Progenitor cell of endocrine pancreas (in vitro differentiated cells): ENCODE measurements at regions not wholly inside any gene's neighbourhood (a gene's known extent, or its start where the extent isn't known, plus 50 kb on each side); places are given as distances from the start of the nearest gene placed in this dataset.
"Not testable (repeated sequence)": the region's sequence is repeated elsewhere in the genome, so short reads cannot be mapped to it uniquely, and the experiment has no call there.

ENCODE experiments used
- DNase-seq: peaks from one replicate; pipeline ENCODE4 v3.0.0; 2021; ENCODE audit warnings: low spot score; ENCODE audit not compliant: unreplicated experiment
- H3K27ac Mint-ChIP-seq: 2 replicates; pipeline ENCODE4 v1.8.0; 2021; ENCODE audit warnings: mild to moderate bottlenecking, moderate library complexity, mixed read lengths
- H3K27me3 Mint-ChIP-seq: 2 replicates; pipeline ENCODE4 v1.8.0; 2021; ENCODE audit warnings: mixed read lengths
- H3K36me3 Mint-ChIP-seq: 2 replicates; pipeline ENCODE4 v1.8.0; 2022; ENCODE audit warnings: mixed read lengths; ENCODE audit not compliant: insufficient read depth
- H3K4me1 Mint-ChIP-seq: 2 replicates; pipeline ENCODE4 v1.8.0; 2021; ENCODE audit warnings: low read depth, mixed read lengths
- H3K4me3 Mint-ChIP-seq: 2 replicates; pipeline ENCODE4 v1.8.0; 2021; ENCODE audit warnings: low read depth, mild to moderate bottlenecking, moderate library complexity, mixed read lengths
- H3K9me3 Mint-ChIP-seq: 2 replicates; pipeline ENCODE4 v1.8.0; 2021; ENCODE audit warnings: low read depth, mixed read lengths
- CTCF ChIP-seq: fragments of 200-600 bp; sonication (generic); IDR thresholded peaks from one replicate; pipeline ENCODE4 v1.5.0; 2021; ENCODE audit warnings: antibody characterized with exemption, mild to moderate bottlenecking; ENCODE audit not compliant: unreplicated experiment

GRCh38 chr13:49859560-49859959 lies 67.1 kb upstream of the KPNA3 start:
- H3K4me1 Mint-ChIP-seq, result peaks cover 13% of the 10 kb centered on the region
- no peaks in the 10 kb centered on the region for H3K27me3 Mint-ChIP-seq
- H3K27ac Mint-ChIP-seq, result no peak overlapping the region
- H3K9me3 Mint-ChIP-seq, result peaks cover 18% of the 10 kb centered on the region
- no peak for TF ChIP-seq CTCF
- H3K36me3 Mint-ChIP-seq, result peaks cover 1% of the 10 kb centered on the region
- H3K4me3 Mint-ChIP-seq, result no peak overlapping the region
- no peak for DNase-seq

DNA sequence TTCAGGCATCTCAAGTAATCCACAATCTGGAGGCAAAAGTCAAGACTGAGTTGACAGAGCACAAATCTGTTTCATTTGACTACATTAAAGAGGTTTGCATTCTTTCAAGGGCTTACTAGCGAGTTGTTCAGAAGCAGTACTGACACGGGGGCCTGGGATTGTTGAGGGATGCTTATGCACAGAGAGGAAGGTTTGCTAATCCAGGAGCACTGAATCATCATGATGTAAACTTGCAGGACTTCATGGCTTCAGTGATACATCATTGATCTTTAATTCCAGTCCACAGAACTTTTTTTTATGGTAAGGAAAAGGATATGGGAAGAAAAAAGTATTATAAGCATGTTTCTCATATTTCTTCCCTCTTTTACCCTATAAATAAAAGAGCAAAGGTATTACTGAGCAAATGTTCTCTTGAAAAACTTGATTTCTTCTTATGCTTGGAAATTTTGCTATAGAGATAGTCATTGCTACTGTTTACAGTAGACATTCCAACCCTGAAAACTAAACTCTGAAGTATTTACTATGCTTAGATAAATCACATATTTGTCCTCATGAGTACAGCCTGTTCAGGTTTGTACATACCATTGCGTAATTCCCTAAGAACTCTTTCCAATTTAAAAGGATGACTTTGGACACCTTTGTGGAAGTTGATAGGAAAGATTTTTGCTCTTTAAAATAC lies 65.8 kb upstream of the KPNA3 start:
- peaks cover 23% of the 10 kb centered on the region for H3K9me3 Mint-ChIP-seq
- H3K4me1 Mint-ChIP-seq, result peaks cover 13% of the 10 kb centered on the region
- H3K4me3 Mint-ChIP-seq, result no peak overlapping the region
- H3K27me3 Mint-ChIP-seq, result no peaks in the 10 kb centered on the region
- H3K36me3 Mint-ChIP-seq, result peaks cover 3% of the 10 kb centered on the region
- no peak for DNase-seq
- TF ChIP-seq CTCF, result no peak
- peak overlapping the region; percentile 78 for H3K27ac Mint-ChIP-seq

GRCh38 chr13:49855930-49856329 lies 63.4 kb upstream of the KPNA3 start:
- Mint-ChIP-seq H3K36me3 (peaks cover 3% of the 10 kb centered on the region), H3K9me3 (peaks cover 20% of the 10 kb centered on the region), H3K4me1 (peaks cover 13% of the 10 kb centered on the region), H3K4me3 (no peak overlapping the region), H3K27ac (no peak overlapping the region), H3K27me3 (no peaks in the 10 kb centered on the region)
- TF ChIP-seq CTCF, result no peak
- no peak for DNase-seq

GRCh38 chr13:49853535-49853934 lies 61.1 kb upstream of the KPNA3 start:
- Mint-ChIP-seq H3K27me3 (no peaks in the 10 kb centered on the region), H3K9me3 (peaks cover 20% of the 10 kb centered on the region), H3K4me3 (no peak overlapping the region), H3K27ac (no peak overlapping the region), H3K4me1 (peaks cover 5% of the 10 kb centered on the region), H3K36me3 (peaks cover 3% of the 10 kb centered on the region)
- no peak for TF ChIP-seq CTCF
- DNase-seq, result no peak

DNA sequence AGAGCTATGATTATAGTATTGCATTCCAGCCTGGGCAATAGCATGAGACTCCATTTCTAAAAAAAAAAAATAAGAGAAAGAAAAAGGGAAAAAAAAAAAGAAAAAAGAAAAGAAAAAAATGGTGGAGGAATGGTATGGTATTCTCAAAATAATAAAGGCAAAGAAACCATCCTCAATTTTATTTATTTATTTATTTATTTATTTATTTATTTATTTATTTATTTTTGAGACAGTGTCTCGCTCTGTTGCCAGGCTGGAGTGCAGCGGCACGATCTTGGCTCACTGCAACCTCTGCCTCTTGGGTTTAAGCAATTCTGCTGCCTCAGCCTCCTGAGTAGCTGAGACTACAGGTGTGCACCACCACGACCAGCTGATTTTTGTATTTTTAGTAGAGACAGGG lies 60.0 kb upstream of the KPNA3 start:
- DNase-seq, H3K4me1 Mint-ChIP-seq, H3K4me3 Mint-ChIP-seq, H3K27ac Mint-ChIP-seq, H3K27me3 Mint-ChIP-seq, H3K36me3 Mint-ChIP-seq: not testable (repeated sequence)
- peaks cover 16% of the 10 kb centered on the region for H3K9me3 Mint-ChIP-seq

DNA sequence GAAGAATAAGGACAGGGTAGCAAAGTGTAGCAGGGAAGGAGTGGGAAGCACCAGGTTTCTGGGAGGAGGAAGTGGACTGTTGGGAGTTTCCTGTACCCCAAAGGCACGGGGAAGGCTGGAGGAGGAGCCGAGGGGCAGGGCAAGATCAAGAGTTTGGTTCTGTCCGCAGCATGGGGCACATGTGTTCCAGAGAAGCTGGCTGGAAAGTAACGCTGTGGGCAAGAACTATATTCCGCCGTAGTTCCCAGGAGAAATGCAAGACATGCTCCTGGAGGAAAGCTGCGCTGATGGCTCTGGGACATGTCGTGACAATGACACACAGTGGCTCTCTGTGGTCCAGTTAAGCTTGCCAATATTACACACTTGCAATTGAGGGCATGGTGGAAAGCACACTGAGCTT lies 51.7 kb upstream of the KPNA3 start:
- DNase-seq, result no peak
- Mint-ChIP-seq H3K27me3 (no peaks in the 10 kb centered on the region), H3K36me3 (no peaks in the 10 kb centered on the region), H3K4me3 (no peak overlapping the region), H3K9me3 (no peaks in the 10 kb centered on the region), H3K27ac (no peak overlapping the region), H3K4me1 (peaks cover 3% of the 10 kb centered on the region)
- TF ChIP-seq CTCF, result no peak
